SK-N-SH (cell line): ENCODE measurements at regions not wholly inside any gene's neighbourhood (a gene's known extent, or its start where the extent isn't known, plus 50 kb on each side); places are given as distances from the start of the nearest gene placed in this dataset.
"Not testable (repeated sequence)": the region's sequence is repeated elsewhere in the genome, so short reads cannot be mapped to it uniquely, and the experiment has no call there.

Source experiments
- CTCF ChIP-seq: fragments of 200-600 bp; sonication (generic); IDR thresholded peaks from 2 replicates; pipeline ENCODE4 v1.6.1; 2017; ENCODE audit warnings: antibody characterized with exemption, mild to moderate bottlenecking, moderate library complexity
- EP300 ChIP-seq, 2 experiments: IDR thresholded peaks; 2 replicates each; pipeline versions ENCODE4 v1.4.0 to v1.6.1; 2012; ENCODE audit warnings: borderline replicate concordance in 1 of 2, low read depth in 1 of 2, low read length in 1 of 2
- GABPA ChIP-seq: IDR thresholded peaks from 2 replicates; pipeline ENCODE4 v1.4.0; 2012; ENCODE audit warnings: low read depth, mild to moderate bottlenecking
- NRF1 ChIP-seq: IDR thresholded peaks from 2 replicates; pipeline ENCODE4 v1.6.1; 2012; ENCODE audit warnings: low read depth, mild to moderate bottlenecking, low read length
- POLR2AphosphoS5 ChIP-seq: IDR thresholded peaks from 2 replicates; pipeline ENCODE4 v1.6.1; 2012; ENCODE audit warnings: low read depth, low read length
- RXRA ChIP-seq: IDR thresholded peaks from 2 replicates; pipeline ENCODE4 v1.4.0; 2012; ENCODE audit warnings: low read depth, mild to moderate bottlenecking, borderline replicate concordance
- TCF12 ChIP-seq: IDR thresholded peaks from 2 replicates; pipeline ENCODE4 v1.4.0; 2012
- USF1 ChIP-seq: IDR thresholded peaks from 2 replicates; pipeline ENCODE4 v1.4.0; 2012; ENCODE audit warnings: low read depth, borderline replicate concordance
- USF2 ChIP-seq: fragments of 150-350 bp; IDR thresholded peaks from 2 replicates; pipeline ENCODE4 v1.6.1; 2017; ENCODE audit warnings: antibody characterized with exemption, low read length, low read depth, borderline replicate concordance

GRCh38 chr7:68254815-68255214 is 1258.2 kb downstream of the TYW1 start:
- not testable (repeated sequence) for TF ChIP-seq CTCF; EP300 (IDR thresholded peaks at IDR 0.05; ENCODE audit: borderline replicate concordance in 1 of 2, low read depth in 1 of 2, low read length in 1 of 2); NRF1; POLR2AphosphoS5; TCF12; GABPA; USF2; USF1; RXRA
